ENCODE measurements at regions not wholly inside any gene's neighbourhood (a gene's known extent, or its start where the extent isn't known, plus 50 kb on each side); places are given as distances from the start of the nearest gene placed in this dataset.

DNA sequence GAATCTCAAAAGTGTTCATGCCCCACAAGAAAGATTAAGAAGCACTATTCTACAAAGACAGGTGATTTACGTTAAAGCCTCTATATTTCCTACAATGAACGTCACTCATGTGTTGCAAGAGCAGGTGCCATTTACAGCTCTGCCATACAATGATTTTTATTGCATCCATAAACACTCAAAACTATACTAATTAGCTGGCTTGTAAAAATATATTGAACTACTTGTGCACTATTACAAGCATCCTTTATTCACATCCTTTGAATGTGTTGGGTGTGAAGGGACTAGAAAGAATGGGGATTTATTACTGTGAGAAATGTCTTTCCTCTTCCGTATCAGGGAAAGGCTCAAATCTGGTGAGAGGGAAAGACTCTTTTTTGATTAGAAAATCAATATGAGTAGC lies 50.7 kb upstream of the C3orf49 start:
- TF ChIP-seq, protein P1, sequence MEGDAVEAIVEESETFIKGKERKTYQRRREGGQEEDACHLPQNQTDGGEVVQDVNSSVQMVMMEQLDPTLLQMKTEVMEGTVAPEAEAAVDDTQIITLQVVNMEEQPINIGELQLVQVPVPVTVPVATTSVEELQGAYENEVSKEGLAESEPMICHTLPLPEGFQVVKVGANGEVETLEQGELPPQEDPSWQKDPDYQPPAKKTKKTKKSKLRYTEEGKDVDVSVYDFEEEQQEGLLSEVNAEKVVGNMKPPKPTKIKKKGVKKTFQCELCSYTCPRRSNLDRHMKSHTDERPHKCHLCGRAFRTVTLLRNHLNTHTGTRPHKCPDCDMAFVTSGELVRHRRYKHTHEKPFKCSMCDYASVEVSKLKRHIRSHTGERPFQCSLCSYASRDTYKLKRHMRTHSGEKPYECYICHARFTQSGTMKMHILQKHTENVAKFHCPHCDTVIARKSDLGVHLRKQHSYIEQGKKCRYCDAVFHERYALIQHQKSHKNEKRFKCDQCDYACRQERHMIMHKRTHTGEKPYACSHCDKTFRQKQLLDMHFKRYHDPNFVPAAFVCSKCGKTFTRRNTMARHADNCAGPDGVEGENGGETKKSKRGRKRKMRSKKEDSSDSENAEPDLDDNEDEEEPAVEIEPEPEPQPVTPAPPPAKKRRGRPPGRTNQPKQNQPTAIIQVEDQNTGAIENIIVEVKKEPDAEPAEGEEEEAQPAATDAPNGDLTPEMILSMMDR (IDR thresholded peaks at IDR 0.05; ENCODE audit: extremely low read depth in 1 of 2, insufficient read depth in 1 of 2, low read depth in 1 of 2, low read length in 2 of 2): no peak
- TF ChIP-seq POLR2A (IDR thresholded peaks at IDR 0.05; ENCODE audit: low read depth, low read length) (no peak), POLR2AphosphoS5 (IDR thresholded peaks at IDR 0.05; ENCODE audit: insufficient read depth, low read depth, low read length) (no peak), EZH2 (IDR thresholded peaks at IDR 0.05; ENCODE audit: borderline replicate concordance, low read depth, low read length, severe bottlenecking) (no peak), JUN (IDR thresholded peaks at IDR 0.05; ENCODE audit: borderline replicate concordance, insufficient read depth, insufficient read length, low read depth) (no peak)

Measured in endothelial cell of umbilical vein (primary cell).